ENCODE measurements at regions not wholly inside any gene's neighbourhood (a gene's known extent, or its start where the extent isn't known, plus 50 kb on each side); places are given as distances from the start of the nearest gene placed in this dataset.
A peak's percentile ranks its signal among the peaks of the same experiment; 100 is the strongest.

DNA sequence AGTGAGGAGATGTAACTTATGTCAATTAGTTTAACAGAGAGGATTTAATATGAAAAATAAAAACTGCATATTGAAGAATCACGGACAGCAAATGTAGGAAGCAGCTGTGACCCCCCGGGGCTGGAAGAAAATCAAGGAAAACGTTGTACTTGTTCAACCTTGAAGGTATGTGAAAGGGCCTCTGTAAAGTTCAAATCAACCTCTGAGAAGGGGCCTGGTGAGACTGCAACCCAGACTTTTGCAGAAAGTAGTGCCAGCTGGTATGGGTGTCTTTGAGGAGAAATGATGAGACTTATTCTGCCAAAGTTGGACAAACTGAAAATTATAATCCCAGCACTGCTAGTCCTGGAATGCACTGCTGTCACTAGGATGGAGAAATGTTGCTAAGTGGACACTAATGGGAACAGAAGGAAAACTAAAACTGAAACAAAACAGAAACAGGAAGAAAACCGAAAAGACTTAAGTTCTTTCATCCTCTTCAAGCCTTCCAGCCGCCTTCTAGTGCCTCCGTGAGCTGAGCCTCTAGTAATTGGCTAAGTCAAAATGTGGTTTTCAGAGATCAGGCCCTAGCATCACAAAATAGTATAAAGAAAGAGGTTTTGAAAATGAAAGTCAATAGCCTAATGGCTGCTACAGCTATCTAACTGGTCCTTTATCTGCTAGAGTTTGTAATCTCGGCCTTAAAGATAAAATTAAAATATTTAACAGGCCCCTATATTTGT, 253.7 kb upstream of the SORCS1 start:
- DNase-seq (ENCODE audit: low read depth in 3 of 3, low spot score in 2 of 3): no peak

DNA sequence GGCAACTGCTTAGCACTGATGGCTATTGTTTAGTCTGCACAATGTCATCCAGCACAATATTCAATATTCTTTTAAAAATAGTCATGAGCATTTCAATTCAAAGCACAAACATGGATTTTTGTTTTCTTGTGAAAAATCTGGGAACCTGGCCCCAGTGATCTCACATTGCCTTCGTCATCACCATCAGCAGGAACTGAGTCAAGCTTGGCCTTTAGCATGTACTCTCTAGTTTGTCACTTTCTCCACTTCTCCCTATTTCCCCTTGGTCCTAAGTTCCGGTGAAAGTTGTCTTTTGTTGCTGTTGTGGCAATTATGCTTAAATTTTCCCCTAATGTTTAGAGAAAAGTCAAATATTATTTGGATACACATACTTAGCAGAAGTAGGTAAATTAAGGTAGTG, 252.9 kb upstream of the SORCS1 start:
- no peak for DNase-seq (ENCODE audit: low read depth in 3 of 3, low spot score in 2 of 3)

DNA sequence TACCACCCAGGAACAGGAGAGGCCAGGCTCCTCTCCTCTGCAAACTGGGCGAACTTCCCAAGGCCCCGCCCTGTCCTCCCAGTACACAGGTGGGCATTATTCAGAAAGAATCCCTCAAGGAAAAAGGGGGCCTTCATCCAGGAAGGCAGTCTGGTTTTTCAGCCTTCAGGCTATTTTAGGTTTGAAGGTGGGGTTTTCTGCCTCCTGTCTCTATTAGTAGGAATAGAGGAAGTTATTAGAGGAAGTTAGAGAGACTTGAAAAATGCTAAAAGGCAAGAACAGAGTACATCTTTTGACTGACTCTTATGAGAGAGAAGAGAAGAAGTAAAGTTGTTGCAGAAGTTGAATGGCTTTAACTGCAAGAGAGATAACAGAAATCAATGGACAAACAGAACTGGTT, 250.9 kb upstream of the SORCS1 start:
- DNase-seq (ENCODE audit: low read depth in 3 of 3, low spot score in 2 of 3): no peak

DNA sequence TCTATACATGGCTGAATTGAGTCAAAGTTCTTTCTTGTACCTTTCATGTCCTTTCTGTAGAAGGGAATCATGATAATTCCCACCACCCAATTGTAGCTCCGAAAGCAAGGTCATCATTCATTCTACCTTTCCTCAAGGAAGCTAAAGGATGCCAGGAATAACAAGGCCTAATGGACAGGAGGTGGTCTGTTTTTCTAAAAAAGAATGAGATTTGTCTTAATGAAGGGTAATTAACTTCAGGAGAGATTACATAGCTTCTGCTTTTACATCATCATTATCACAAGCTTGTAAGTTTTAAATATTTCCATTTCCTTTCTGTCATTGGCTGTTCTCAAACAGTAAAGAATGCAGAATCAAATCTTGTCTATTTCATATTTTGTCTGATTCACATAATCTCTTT, 249.5 kb upstream of the SORCS1 start:
- no peak for DNase-seq (ENCODE audit: low read depth in 3 of 3, low spot score in 2 of 3)

DNA sequence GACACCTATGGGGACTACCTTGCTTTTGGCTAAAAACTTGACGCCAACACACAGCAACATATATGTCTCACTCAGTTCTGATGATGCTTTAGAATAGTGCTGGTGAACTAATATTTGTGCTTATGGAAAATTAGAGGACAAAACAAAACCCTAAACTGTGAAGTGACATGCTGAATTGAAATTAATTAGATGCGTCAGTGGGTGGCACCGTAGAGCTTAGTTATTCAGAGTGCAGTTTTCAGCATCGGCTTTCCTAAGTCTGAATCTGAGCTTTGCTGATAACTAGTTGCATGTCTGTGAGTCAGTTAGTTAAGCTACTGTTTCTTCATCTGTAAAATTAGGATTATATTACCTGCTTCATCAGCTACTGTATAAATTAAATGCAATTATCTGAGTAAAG, 245.0 kb upstream of the SORCS1 start:
- DNase-seq (ENCODE audit: low read depth in 3 of 3, low spot score in 2 of 3): no peak

DNA sequence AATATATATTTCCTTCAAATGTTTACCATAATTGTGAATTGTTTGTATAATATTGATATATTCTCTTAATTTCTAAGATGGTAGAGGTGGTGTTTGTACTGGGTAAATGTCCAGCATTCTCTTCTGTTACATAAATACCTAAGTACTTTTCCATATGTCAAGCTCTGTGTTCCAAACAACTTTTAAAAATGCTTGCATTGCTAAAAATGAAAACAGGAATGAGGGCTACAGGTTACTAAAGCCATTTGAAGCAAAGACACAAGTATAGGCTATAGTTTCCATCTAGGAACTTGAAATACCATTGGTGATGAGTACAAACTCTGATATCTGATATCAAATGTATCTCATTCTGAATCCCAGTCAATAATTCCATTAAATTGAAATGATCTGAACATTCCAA, 233.6 kb upstream of the SORCS1 start:
- no peak for DNase-seq (ENCODE audit: low read depth in 3 of 3, low spot score in 2 of 3)

DNA sequence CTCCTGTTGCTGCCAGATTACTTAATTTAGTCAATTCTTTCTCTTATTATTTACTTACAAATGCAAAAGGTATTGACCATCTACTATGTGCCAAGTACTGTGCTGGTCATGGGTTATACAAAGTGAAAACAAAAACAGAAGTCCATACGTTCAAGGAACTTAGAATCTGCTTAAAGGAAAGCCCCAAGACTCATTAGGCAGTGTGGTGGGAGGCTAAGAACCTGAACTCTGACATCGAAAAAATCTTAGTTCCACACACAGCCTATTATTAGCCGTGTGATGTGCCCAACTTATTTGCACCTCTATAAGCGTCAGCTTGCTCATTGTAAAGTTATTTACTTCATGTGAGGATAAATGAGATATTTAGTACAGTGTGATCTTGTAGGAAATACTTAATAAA, 227.4 kb upstream of the SORCS1 start:
- DNase-seq (ENCODE audit: low read depth in 3 of 3, low spot score in 2 of 3): no peak

DNA sequence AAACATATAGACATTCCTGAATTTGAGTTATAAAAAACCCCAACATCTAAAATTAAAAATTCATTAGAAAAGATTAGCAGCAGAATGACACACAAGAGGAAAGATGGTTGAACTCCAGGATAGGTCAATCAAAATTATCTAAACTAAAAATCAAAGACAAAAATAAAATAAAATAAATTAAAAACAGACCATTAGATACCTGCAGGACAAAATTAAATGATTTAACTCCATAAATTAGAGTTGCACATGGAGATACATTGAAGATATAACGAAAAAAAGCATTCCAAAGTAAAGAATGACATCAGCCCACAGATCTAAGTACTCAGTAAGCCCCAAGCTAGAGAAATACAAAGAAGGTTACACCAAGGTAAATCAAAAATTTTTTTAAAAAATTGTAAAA, 226.1 kb upstream of the SORCS1 start:
- DNase-seq (ENCODE audit: low read depth in 3 of 3, low spot score in 2 of 3): no peak

DNA sequence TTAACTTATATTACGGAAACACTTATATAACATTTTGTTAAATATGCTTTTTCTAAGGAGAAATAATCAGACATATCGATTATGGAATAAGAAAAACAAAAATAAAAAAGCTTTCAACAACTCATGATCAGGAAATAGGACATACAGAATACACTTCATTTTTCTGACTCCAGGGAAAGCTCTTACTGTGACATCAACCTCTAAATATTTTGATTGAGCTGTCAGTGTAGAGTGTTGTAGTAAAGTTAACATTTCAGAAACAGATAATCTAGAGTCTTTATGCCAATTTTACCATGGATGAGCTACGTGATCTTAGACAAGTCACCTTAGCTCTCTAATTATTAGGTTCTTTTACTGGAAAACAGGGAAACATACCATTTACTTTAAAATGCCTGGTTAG, 218.9 kb upstream of the SORCS1 start:
- DNase-seq (ENCODE audit: low read depth in 3 of 3, low spot score in 2 of 3): no peak

DNA sequence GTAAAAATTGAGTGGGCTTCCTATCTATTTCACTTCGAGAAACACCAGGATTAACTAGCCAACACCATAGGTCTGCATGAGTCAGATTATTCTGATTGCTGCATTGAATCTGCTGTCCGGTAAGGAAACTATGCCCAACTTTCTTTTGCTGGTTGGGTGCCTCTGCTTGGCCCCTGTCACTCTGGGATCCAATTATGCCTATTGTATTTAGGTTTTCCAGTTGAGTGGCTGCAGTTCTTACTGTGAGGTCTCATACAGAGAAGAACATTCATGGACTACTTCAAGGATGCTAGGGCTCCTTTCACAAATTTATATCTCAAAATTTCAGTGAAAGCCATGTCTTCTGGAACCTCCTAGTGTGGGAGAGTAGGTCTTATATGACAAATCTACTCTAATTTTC, 215.1 kb upstream of the SORCS1 start:
- no peak for DNase-seq (ENCODE audit: low read depth in 3 of 3, low spot score in 2 of 3)

DNA sequence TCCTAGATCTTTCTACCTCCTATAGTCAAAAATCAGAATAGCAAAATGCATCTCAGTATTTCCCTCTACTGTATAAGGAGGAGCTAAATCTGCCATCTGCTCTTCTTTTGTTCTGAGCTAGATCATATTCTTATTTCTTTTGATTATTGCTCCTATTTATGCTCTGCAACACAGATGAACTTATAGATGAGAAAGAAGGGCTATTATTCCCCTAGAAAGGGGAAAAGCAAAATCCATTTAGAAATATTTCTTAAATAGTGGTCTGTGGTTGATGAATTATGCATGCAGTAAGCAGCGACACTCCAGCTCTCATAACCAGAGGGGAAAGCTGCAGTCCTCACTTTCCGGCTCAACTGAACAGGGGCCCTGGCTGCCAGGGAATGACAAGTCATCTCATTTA, 207.3 kb upstream of the SORCS1 start:
- no peak for DNase-seq (ENCODE audit: low read depth in 3 of 3, low spot score in 2 of 3)

DNA sequence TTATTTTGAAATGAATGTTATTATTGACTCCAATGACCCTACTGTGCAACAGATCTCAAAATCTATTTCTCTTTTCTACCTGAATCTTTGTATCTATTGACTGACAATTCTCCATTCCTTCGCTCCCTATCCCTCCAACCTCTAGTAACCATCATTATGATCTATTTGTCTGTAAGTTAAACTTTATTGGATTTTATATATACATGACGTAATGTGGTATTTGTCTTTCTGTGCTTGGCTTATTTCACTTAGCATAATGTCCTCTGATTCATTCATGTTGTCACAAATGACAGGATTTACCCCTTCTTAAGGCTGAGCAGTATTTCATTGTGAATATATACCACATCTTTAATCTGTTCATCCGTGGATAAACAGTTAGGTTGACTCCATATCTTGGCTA, 200.4 kb upstream of the SORCS1 start:
- no peak for DNase-seq (ENCODE audit: low read depth in 3 of 3, low spot score in 2 of 3)

DNA sequence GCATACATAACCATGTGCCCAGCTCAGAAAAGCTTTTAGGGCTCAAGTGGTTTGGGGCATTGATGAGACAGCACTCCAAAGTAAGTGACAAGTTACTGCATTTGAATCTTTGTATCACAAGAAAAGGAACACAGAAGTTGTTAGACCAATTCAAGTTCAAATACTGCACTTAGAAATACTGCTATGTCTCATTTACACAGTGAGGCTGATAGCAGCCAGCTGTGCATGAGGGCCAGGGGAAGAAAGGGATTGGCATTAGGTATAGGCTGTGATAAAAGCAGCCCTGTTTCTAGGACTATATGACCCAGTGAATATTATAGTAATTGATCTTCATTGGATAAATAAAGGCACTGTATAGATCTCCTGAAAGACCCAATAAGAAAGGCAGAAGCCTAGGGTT, 197.8 kb upstream of the SORCS1 start:
- no peak for DNase-seq (ENCODE audit: low read depth in 3 of 3, low spot score in 2 of 3)

DNA sequence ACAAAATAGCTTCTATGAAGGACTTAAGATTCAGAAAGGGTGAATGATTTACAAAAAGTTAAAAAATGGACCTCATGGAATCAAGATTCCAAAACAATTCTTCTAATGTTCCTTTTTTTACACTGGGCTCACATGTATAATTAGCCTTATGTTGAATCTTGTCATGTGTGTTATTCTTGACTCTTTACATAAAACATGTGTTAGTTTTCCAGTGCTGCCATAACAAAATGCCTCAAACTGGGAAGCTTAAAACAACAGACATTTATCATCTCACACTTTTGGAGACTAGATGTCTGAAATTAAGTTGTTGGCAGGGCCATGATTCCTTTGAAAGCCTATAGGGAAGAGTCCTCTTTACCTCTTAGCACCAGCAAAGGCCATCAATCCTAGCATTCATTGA, 192.5 kb upstream of the SORCS1 start:
- no peak for DNase-seq (ENCODE audit: low read depth in 3 of 3, low spot score in 2 of 3)

DNA sequence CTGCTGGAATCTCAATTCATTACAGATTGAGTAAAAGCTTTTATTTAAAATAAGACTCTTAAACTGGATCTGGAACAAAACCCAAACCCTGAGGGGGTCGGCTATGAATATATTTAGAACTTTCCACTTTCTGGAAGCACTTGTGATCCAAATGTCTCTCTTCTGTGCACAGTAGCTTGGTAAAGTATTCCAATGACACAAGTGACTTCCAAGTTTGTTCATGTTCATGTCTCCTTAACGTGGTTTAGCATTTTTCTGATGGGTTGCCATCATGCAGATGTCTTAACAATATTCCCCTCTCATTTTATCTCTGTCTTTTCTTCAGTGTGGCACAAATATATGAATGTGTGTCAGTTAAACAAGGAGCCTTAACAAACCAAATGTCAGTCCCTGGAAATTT, 191.9 kb upstream of the SORCS1 start:
- DNase-seq (ENCODE audit: low read depth in 3 of 3, low spot score in 2 of 3): no peak

DNA sequence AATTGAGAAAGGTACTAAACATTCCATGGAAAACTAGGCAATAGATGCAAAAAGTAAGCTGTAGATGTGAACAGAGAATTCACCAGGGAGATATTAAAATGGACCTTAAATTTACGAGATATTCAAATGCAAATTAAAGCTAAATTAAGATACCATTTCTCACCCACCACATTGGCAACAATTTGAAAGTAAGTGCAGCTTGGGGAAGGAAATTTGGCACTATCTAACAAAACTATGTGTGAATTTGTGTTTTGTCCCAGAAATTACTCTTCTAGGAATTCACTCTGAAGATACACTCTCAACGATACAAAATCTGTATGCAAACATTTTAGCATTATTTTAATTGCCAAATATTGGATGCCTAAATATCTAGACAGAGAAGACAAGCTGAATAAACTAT, 178.2 kb upstream of the SORCS1 start:
- no peak for DNase-seq (ENCODE audit: low read depth in 3 of 3, low spot score in 2 of 3)

DNA sequence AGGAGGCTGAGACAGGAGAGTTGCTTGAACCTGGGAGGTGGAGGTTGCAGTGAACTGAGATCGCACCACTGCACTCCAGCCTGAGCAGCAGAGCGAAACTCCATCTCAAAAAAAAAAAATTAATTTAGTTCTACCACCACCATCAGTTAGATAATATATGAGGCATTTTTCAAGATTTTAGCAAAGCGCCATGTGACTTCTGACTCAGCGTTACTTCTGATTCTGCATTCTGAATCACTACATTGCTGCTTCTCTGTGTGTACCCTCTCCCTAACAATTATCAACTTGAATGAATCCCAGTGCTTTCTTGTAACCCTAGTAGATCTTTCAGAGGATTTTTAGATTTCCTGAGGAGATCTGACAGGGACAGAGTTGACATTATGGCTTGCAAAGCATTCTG, 176.8 kb upstream of the SORCS1 start:
- DNase-seq (ENCODE audit: low read depth in 3 of 3, low spot score in 2 of 3): no peak

DNA sequence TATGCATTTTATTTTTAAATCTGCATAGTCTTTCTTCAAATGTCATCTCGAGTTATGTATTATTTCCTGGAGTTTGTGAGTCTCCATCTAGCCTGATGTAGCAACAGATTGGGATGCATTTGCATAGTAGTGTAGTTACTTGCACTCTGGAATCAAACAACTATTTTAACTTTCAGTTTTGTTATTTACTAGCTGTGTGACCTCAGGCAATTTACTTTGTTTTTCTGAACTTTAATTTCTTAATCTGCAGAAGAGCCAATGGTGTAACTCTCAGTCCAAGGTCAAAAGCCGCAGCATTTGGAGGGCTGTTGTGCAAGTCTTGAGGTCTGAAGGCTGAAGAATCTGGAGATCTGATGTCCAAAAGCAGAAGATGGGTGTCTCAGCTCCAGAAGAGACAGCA, 175.8 kb upstream of the SORCS1 start:
- peak in 1 of 3 donors; percentile 3 for DNase-seq (ENCODE audit: low read depth in 3 of 3, low spot score in 2 of 3)

DNA sequence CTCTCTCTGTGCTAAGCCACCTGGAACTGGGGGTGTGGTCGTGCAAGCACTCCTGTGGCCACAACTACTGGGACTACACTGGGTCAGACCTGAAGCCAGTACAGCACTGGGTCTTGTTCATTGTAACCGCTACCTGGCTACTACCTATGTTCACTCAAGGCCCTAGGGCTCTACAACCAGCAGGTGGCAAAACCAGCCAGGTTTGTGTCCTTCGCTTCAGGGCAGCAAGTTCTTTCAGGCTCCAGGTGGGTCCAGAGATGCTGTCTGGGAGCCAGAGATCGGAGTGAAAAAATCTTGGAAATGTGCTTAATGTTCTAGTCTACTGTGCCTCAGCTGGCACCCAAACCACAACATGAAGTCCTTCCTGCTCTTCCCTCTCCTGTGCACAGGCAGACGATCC, 171.6 kb upstream of the SORCS1 start:
- DNase-seq (ENCODE audit: low read depth in 3 of 3, low spot score in 2 of 3): no peak

DNA sequence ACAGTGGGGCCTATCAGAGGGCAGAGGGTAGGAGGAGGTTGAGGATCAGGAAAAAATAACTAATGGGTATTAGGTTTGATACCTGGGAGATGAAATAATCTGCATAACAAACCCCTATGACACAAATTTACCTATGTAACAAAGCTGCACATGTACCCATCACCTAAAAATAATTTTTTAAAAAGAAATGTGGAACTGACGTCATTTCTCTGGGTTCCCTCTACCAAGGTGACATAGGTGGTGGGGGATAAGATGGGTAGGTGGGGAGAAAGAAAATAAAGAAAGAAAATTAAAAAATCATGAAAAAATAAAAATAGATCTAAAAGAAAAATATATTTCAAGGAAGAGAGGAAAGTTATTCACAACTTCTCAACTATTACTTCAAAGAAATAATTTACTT, 153.1 kb upstream of the SORCS1 start:
- no peak for DNase-seq (ENCODE audit: low read depth in 3 of 3, low spot score in 2 of 3)

DNA sequence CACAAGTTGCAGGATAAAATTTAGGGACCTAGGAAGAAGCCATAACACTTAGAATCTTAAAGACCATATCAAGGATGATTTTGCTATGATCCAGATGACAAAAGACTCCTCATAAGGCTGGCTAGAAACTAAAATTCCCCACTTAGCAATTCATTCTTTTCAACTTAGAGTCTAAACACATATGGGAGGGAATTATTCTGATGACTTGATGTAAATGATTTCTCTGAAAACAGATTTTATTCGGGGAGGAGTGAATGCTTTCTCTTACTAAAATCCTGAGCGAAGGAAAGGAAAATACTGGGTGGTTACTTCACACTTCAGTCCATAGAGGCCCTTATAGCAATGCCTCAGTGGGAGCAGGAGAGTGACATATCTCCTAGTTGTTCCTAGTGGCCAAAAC, 138.7 kb upstream of the SORCS1 start:
- DNase-seq (ENCODE audit: low read depth in 3 of 3, low spot score in 2 of 3): no peak

DNA sequence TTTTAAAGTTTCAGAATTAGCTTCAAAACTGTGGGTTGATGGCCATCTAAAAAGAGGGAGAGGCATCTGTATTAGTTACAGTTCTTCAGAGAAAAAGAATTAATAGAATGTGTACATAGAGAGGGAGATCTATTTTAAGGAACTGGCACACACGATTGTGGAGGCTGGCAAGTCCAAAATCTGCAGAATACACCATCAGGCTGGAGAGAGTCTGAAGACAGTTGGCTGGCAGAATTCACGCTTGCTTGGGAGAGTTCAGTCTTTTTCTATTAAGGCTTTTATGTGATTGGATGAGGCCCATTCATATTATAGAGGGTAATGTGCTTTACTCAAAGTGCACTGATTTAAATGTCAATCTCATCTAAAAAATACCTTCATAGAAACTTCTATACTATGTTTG, 135.1 kb upstream of the SORCS1 start:
- no peak for DNase-seq (ENCODE audit: low read depth in 3 of 3, low spot score in 2 of 3)

DNA sequence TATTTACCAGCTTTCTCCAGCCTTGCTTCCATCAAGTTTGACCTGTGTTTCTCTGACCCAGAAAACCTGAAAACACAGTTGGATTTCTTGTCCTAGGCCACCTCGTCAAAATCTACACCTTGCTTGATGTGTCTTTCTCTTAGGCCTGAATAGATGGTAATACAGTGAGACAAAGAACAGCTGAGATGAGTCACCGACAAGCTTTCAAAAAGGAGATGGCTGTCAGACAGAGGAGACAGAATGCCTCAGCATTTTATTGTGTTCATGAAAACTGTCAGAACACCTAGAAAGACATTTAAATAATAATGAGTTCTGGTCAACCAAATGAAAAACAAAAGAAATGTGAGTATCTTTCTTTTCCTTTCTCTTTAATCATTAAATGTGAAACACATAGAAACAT, 119.7 kb upstream of the SORCS1 start:
- DNase-seq (ENCODE audit: low read depth in 3 of 3, low spot score in 2 of 3): no peak

Data from right renal cortex interstitium (tissue), 3 donors.